OCI-LY1 (cell line): ENCODE measurements at regions not wholly inside any gene's neighbourhood (a gene's known extent, or its start where the extent isn't known, plus 50 kb on each side); places are given as distances from the start of the nearest gene placed in this dataset.

ENCODE experiments used
- EZH2 ChIP-seq: fragments of 200-600 bp; sonication (generic), shearing (Covaris generic); IDR thresholded peaks from 2 replicates; pipeline ENCODE4 v1.8.0; 2017; ENCODE audit warnings: borderline replicate concordance, mixed run types, mild to moderate bottlenecking, antibody characterized with exemption, low read length, moderate library complexity, mixed read lengths
- TF ChIP-seq, protein P1 (sequence below): fragments of 200-600 bp; sonication (generic), shearing (Covaris generic); IDR thresholded peaks from 2 replicates; pipeline ENCODE4 v1.5.1; 2017; ENCODE audit warnings: mild to moderate bottlenecking, antibody characterized with exemption, low read length, moderate library complexity, mixed read lengths

GRCh38 chr1:217024911-217025310, 301.7 kb upstream of the ESRRG start:
- TF ChIP-seq, protein P1, sequence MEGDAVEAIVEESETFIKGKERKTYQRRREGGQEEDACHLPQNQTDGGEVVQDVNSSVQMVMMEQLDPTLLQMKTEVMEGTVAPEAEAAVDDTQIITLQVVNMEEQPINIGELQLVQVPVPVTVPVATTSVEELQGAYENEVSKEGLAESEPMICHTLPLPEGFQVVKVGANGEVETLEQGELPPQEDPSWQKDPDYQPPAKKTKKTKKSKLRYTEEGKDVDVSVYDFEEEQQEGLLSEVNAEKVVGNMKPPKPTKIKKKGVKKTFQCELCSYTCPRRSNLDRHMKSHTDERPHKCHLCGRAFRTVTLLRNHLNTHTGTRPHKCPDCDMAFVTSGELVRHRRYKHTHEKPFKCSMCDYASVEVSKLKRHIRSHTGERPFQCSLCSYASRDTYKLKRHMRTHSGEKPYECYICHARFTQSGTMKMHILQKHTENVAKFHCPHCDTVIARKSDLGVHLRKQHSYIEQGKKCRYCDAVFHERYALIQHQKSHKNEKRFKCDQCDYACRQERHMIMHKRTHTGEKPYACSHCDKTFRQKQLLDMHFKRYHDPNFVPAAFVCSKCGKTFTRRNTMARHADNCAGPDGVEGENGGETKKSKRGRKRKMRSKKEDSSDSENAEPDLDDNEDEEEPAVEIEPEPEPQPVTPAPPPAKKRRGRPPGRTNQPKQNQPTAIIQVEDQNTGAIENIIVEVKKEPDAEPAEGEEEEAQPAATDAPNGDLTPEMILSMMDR: no peak
- no peak for TF ChIP-seq EZH2
